PC-9 (cell line): ENCODE measurements at regions not wholly inside any gene's neighbourhood (a gene's known extent, or its start where the extent isn't known, plus 50 kb on each side); places are given as distances from the start of the nearest gene placed in this dataset.

ENCODE experiments used
- BruUV-seq: library from RNA; stranded (reverse); fragments of 400-500 nt; replicated peaks from 2 replicates; lab custom pipeline; 2021; lab: Mats Ljungman, UMichigan
- CTCF ChIA-PET: fragments of 300-600 bp; sonication (Branson Sonifier 250); formaldehyde crosslinking; loops from one replicate; lab custom pipeline; 2022; ENCODE audit warnings: antibody characterized with exemption; lab: Charles Lee
- POLR2A ChIA-PET: fragments of 300-600 bp; sonication (Branson Sonifier 250); formaldehyde crosslinking; loops from one replicate; lab custom pipeline; 2022; ENCODE audit warnings: antibody characterized with exemption; ENCODE audit not compliant: unreplicated experiment; lab: Charles Lee
- DNase-seq, 2 experiments: peaks; one replicate each; pipeline versions ENCODE4 v3.0.0 to v3.0.0-alpha.2; 2015 to 2022; ENCODE audit warnings: mixed read lengths in 1 of 2
- H2AFZ ChIP-seq: fragments of 200-600 bp; sonication (generic); 2 replicates; pipeline ENCODE4 v1.8.1; 2017; ENCODE audit warnings: antibody characterized with exemption
- H3F3A ChIP-seq: fragments of 200-600 bp; sonication (generic); 2 replicates; pipeline ENCODE4 v1.8.1; 2017; ENCODE audit warnings: antibody characterized with exemption, mild to moderate bottlenecking, low read depth; ENCODE audit not compliant: insufficient read depth
- H3K27ac ChIP-seq: fragments of 200-600 bp; sonication (generic); 2 replicates; pipeline ENCODE4 v1.6.1; 2016; ENCODE audit warnings: mixed run types
- H3K27me3 ChIP-seq: fragments of 200-600 bp; sonication (generic); 2 replicates; pipeline ENCODE4 v1.6.1; 2016; ENCODE audit warnings: low read depth, mixed run types; ENCODE audit not compliant: insufficient read depth
- H3K36me3 ChIP-seq: fragments of 200-600 bp; sonication (generic); 2 replicates; pipeline ENCODE4 v1.6.1; 2016; ENCODE audit warnings: low read depth, mixed run types
- H3K4me1 ChIP-seq: fragments of 200-600 bp; sonication (generic); replicated peaks from 2 replicates; pipeline ENCODE4 v1.6.1; 2016; ENCODE audit warnings: mixed run types; ENCODE audit not compliant: insufficient read depth
- H3K4me2 ChIP-seq: fragments of 200-600 bp; sonication (generic); 2 replicates; pipeline ENCODE4 v1.6.1; 2017; ENCODE audit warnings: mixed run types
- H3K4me3 ChIP-seq: fragments of 200-600 bp; sonication (generic); 2 replicates; pipeline ENCODE4 v1.6.1; 2016; ENCODE audit warnings: mixed run types
- H3K79me2 ChIP-seq: fragments of 200-600 bp; sonication (generic); 2 replicates; pipeline ENCODE4 v1.6.1; 2017; ENCODE audit warnings: low read depth, mixed run types
- H3K9me2 ChIP-seq: fragments of 200-600 bp; sonication (generic); 2 replicates; pipeline ENCODE4 v1.8.1; 2017; ENCODE audit warnings: mild to moderate bottlenecking; ENCODE audit not compliant: insufficient read depth
- H3K9me3 ChIP-seq: fragments of 200-600 bp; sonication (generic); 2 replicates; pipeline ENCODE4 v1.8.1; 2016; ENCODE audit warnings: low read depth; ENCODE audit not compliant: insufficient read depth
- H4K20me1 ChIP-seq: fragments of 200-600 bp; sonication (generic); 2 replicates; pipeline ENCODE4 v1.8.1; 2017; ENCODE audit not compliant: insufficient read depth
- CTCF ChIP-seq: fragments of 200-600 bp; sonication (generic); conservative IDR thresholded peaks from 2 replicates; pipeline ENCODE4 v1.6.1; 2017; ENCODE audit warnings: mixed run types, antibody characterized with exemption, mild to moderate bottlenecking, moderate library complexity
- EZH2 ChIP-seq: fragments of 200-600 bp; sonication (generic); IDR thresholded peaks from 2 replicates; pipeline ENCODE4 v1.8.0; 2017; ENCODE audit warnings: antibody characterized with exemption, low read depth
- intact Hi-C: fragments of 100-400 bp; cut with micrococcal nuclease; formaldehyde crosslinking; loops from one replicate; pipeline ENCODE4 v1.10.0; 2022; ENCODE audit not compliant: unreplicated experiment

DNA sequence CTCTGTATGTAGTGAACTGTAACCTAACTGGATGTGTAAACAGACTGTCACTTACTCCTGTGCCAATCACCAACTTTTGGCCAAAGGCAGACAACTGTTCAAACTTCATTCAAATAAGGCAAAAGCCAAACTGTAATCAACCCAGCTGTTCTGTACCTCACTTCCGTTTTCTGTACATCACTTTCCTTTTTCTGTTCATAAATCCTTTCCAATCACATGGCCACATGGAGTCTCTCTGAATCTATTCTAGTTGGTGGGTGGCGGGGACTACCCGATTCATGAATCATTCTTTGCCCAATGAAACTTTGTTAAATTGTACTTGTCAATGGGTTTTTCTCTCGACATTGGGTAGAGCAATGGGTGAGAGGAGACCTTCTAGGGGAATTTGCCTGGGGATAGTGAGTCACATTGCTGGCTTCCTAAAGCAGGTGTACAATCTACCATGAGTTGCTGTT, 178.3 kb upstream of the RFC3 start:
- intact Hi-C loops, result no loop called here
- CTCF ChIA-PET, result no interaction called here

GRCh38 chr13:33640832-33641231, 177.1 kb upstream of the RFC3 start:
- Histone ChIP-seq H3K9me2 (peaks cover 3% of the 10 kb centered on the region; the same call in 1 of the 2 replicates), H3K9me3 (no peaks in the 10 kb centered on the region), H3F3A (peaks cover 37% of the 10 kb centered on the region), H2AFZ (no peak overlapping the region), H3K4me1 (peaks cover 44% of the 10 kb centered on the region), H3K4me3 (no peak overlapping the region), H3K4me2 (no peak overlapping the region), H4K20me1 (no peaks in the 10 kb centered on the region), H3K79me2 (no peaks in the 10 kb centered on the region), H3K36me3 (no peaks in the 10 kb centered on the region), H3K27me3 (no peaks in the 10 kb centered on the region), H3K27ac (no peak overlapping the region)
- BruUV-seq, result no TSS peak
- no peak for DNase-seq
- TF ChIP-seq CTCF, result no peak
- no peak for TF ChIP-seq EZH2
- intact Hi-C loops, result no loop called here
- ChIA-PET POLR2A (no interaction called here), CTCF (no interaction called here)

More for the DNA sequence above, 178.3 kb upstream of the RFC3 start:
- no peak for TF ChIP-seq CTCF
- POLR2A ChIA-PET, result no interaction called here
- H3K9me3 ChIP-seq, result no peaks in the 10 kb centered on the region
- no peak overlapping the region for H3K27ac ChIP-seq
- H3K36me3 ChIP-seq, result no peaks in the 10 kb centered on the region
- peaks cover 3% of the 10 kb centered on the region; the same call in 1 of the 2 replicates for H3K9me2 ChIP-seq
- no TSS peak for BruUV-seq
- H3F3A ChIP-seq, result peaks cover 36% of the 10 kb centered on the region
- no peak overlapping the region for H3K4me3 ChIP-seq
- H3K4me2 ChIP-seq, result no peak overlapping the region
- no peak overlapping the region for H2AFZ ChIP-seq
- peak in 1 of 2 experiments; percentile 42 for DNase-seq
- no peaks in the 10 kb centered on the region for H3K79me2 ChIP-seq
- H3K4me1 ChIP-seq, result peaks cover 37% of the 10 kb centered on the region
- H4K20me1 ChIP-seq, result no peaks in the 10 kb centered on the region
- no peaks in the 10 kb centered on the region for H3K27me3 ChIP-seq

GRCh38 chr13:33642374-33643065, 175.4 kb upstream of the RFC3 start:
- TF ChIP-seq CTCF (no peak), EZH2 (no peak)
- peak overlapping the region; percentile 84 for H3K27ac ChIP-seq
- ChIA-PET CTCF (no interaction called here), POLR2A (interaction anchor here (0.6 kb wide), 1 partner anchor 37 kb away, joined by 4 read pairs; no protein-coding TSS in a partner anchor)
- no peaks in the 10 kb centered on the region for H3K27me3 ChIP-seq
- peaks cover 37% of the 10 kb centered on the region for H3F3A ChIP-seq
- H3K9me2 ChIP-seq, result peaks cover 3% of the 10 kb centered on the region; the same call in 1 of the 2 replicates
- no TSS peak for BruUV-seq
- intact Hi-C loops, result no loop called here
- peak; percentile 36 to 96 for DNase-seq
- H2AFZ ChIP-seq, result peak overlapping the region; percentile 69
- no peaks in the 10 kb centered on the region for H3K36me3 ChIP-seq
- H3K4me2 ChIP-seq, result peak overlapping the region; percentile 74
- no peaks in the 10 kb centered on the region for H4K20me1 ChIP-seq
- H3K4me3 ChIP-seq, result peak overlapping the region; percentile 13; the same call in 1 of the 2 replicates
- no peaks in the 10 kb centered on the region for H3K79me2 ChIP-seq
- H3K9me3 ChIP-seq, result no peaks in the 10 kb centered on the region
- H3K4me1 ChIP-seq, result peaks cover 44% of the 10 kb centered on the region
